ENCODE measurements at regions not wholly inside any gene's neighbourhood (a gene's known extent, or its start where the extent isn't known, plus 50 kb on each side); places are given as distances from the start of the nearest gene placed in this dataset.

- in situ Hi-C loops (cut with MboI; ENCODE audit: low sequenced_read_pairs), result no loop called here
- Histone ChIP-seq H4K8ac (ENCODE audit: low read depth in 2 of 2, low read length in 2 of 2) (no peak overlapping the region), H2BK120ac (ENCODE audit: low read depth, low read length) (no peak overlapping the region), H3K4me2 (ENCODE audit: low read depth, low read length) (no peak overlapping the region), H2BK20ac (ENCODE audit: low read depth, low read length) (no peak overlapping the region), H4K20me1 (ENCODE audit: insufficient read depth, low read length) (no peaks in the 10 kb centered on the region), H2AK9ac (replicated peaks; ENCODE audit: low read depth, low read length, poor library complexity) (no peak overlapping the region), H3K4ac (ENCODE audit: low read depth, low read length) (no peak overlapping the region), H3K14ac (replicated peaks; ENCODE audit: low read depth, low read length) (no peak overlapping the region), H3K79me1 (ENCODE audit: low read depth in 1 of 2, low read length in 2 of 2) (no peaks in the 10 kb centered on the region), H3K27me3 (ENCODE audit: control insufficient read depth, insufficient read depth, low read length) (no peaks in the 10 kb centered on the region), H4K91ac (ENCODE audit: insufficient read depth, low read depth, low read length) (no peak overlapping the region), H3K9me3 (ENCODE audit: control insufficient read depth, insufficient read depth, low read length) (no peaks in the 10 kb centered on the region), H2AFZ (replicated peaks; ENCODE audit: low read length, poor library complexity) (no peak overlapping the region), H3K56ac (ENCODE audit: extremely low read depth, insufficient read depth, low read length) (no peak overlapping the region), H3K9me1 (ENCODE audit: insufficient read depth, low read length) (no peaks in the 10 kb centered on the region), H2BK5ac (ENCODE audit: low read depth, low read length, poor library complexity, severe bottlenecking) (no peak overlapping the region), H2BK15ac (ENCODE audit: low read depth, low read length) (no peak overlapping the region), H3K18ac (ENCODE audit: low read depth, low read length) (no peak overlapping the region), H3K9ac (ENCODE audit: low read depth, low read length) (no peak overlapping the region), H2AK5ac (ENCODE audit: low read depth, low read length) (no peak overlapping the region), H3K4me3 (ENCODE audit: insufficient read depth, low read depth, low read length) (no peak overlapping the region), H3K27ac (ENCODE audit: insufficient read depth, low read length) (no peak overlapping the region), H4K5ac (ENCODE audit: low read depth, low read length) (no peak overlapping the region), H3K36me3 (ENCODE audit: control insufficient read depth, insufficient read depth, low read length) (no peaks in the 10 kb centered on the region), H3K23ac (ENCODE audit: low read depth, low read length) (no peak overlapping the region), H3K4me1 (ENCODE audit: control insufficient read depth, insufficient read depth, low read length) (no peaks in the 10 kb centered on the region)
- intact Hi-C loops (cut with micrococcal nuclease), result loop anchor here (5.0 to 10.0 kb wide), 3 partner anchors 807 to 1255 kb away; no protein-coding TSS in a partner anchor
- BruUV-seq (replicated peaks), result no TSS peak
- DNase-seq (no peak), ATAC-seq (ENCODE audit: low read depth) (no peak)
- dilution Hi-C loops (cut with HindIII; ENCODE audit: low sequenced_read_pairs, unreplicated experiment), result no loop called here
- POLR2A ChIA-PET (ENCODE audit: unreplicated experiment), result no interaction called here
- CTCF ChIA-PET, result interaction anchor here (0.7 kb wide), 1 partner anchor 1253 kb away, joined by 3 read pairs; no protein-coding TSS in a partner anchor
- TF ChIP-seq BHLHE40 (IDR thresholded peaks at IDR 0.05; ENCODE audit: low read depth, low read length) (no peak), POLR2A (IDR thresholded peaks at IDR 0.05; ENCODE audit: low read depth, low read length) (no peak), NFE2L2 (IDR thresholded peaks at IDR 0.05; ENCODE audit: low read depth, low read length) (no peak), USF2 (IDR thresholded peaks at IDR 0.05; ENCODE audit: low read depth, low read length) (no peak), RFX5 (IDR thresholded peaks at IDR 0.05; ENCODE audit: low read depth, low read length) (no peak), MAFK (IDR thresholded peaks at IDR 0.05; ENCODE audit: low read depth, low read length) (no peak)
These were observed 498.5 kb downstream of the NUF2 start for GRCh38 chr1:163820226-163820625.

Measured in IMR-90 (cell line).